ENCODE measurements at regions not wholly inside any gene's neighbourhood (a gene's known extent, or its start where the extent isn't known, plus 50 kb on each side); places are given as distances from the start of the nearest gene placed in this dataset.
A peak's percentile ranks its signal among the peaks of the same experiment; 100 is the strongest.

GRCh38 chr7:33698041-33698440 is 207.3 kb upstream of the BMPER start:
- TF ChIP-seq EZH2 (IDR thresholded peaks at IDR 0.05; ENCODE audit: insufficient read depth, low read length) (no peak), CTCF (IDR thresholded peaks at IDR 0.05; ENCODE audit: insufficient read depth, low read depth, low read length) (no peak)
- no peak overlapping the region for H3K27ac Mint-ChIP-seq (ENCODE audit: unreplicated experiment)
- no peak for DNase-seq (ENCODE audit: low read depth)
- no peak overlapping the region for H2AFZ ChIP-seq (ENCODE audit: low read depth, low read length)
- H3K36me3 Mint-ChIP-seq (ENCODE audit: low read depth, unreplicated experiment), result peaks cover 8% of the 10 kb centered on the region
- no peaks in the 10 kb centered on the region for H3K27me3 ChIP-seq (ENCODE audit: insufficient read depth, low read length)
- no peak overlapping the region for H3K4me3 ChIP-seq (ENCODE audit: insufficient read depth, low read depth, low read length)
- peaks cover 13% of the 10 kb centered on the region for H3K4me1 Mint-ChIP-seq (ENCODE audit: low read depth, unreplicated experiment)
- H3K4me1 ChIP-seq (ENCODE audit: insufficient read depth, low read length), result peaks cover 4% of the 10 kb centered on the region
- H3K27ac ChIP-seq (ENCODE audit: low read depth, low read length), result no peak overlapping the region
- H3K9me3 ChIP-seq (ENCODE audit: insufficient read depth, low read depth, low read length), result peaks cover 14% of the 10 kb centered on the region
- no peaks in the 10 kb centered on the region for H3K27me3 Mint-ChIP-seq (ENCODE audit: low read depth, unreplicated experiment)
- no peaks in the 10 kb centered on the region for H4K20me1 ChIP-seq (ENCODE audit: insufficient read depth, low read length)
- peak; percentile 23 for FAIRE-seq
- H3K9me3 Mint-ChIP-seq (ENCODE audit: unreplicated experiment), result peaks cover 20% of the 10 kb centered on the region
- no peak overlapping the region for H3K9ac ChIP-seq (ENCODE audit: low read length)
- H3K79me2 ChIP-seq (ENCODE audit: insufficient read depth, low read length), result no peaks in the 10 kb centered on the region
- H3K4me2 ChIP-seq (ENCODE audit: low read length), result no peak overlapping the region
- no peaks in the 10 kb centered on the region for H3K36me3 ChIP-seq (ENCODE audit: insufficient read depth, low read length)
- no peak overlapping the region for H3K4me3 Mint-ChIP-seq (ENCODE audit: unreplicated experiment)

- Histone ChIP-seq H3K79me2 (ENCODE audit: insufficient read depth, low read length) (no peaks in the 10 kb centered on the region), H3K4me3 (ENCODE audit: insufficient read depth, low read depth, low read length) (no peak overlapping the region), H3K9ac (ENCODE audit: low read length) (no peak overlapping the region), H3K27me3 (ENCODE audit: insufficient read depth, low read length) (no peaks in the 10 kb centered on the region), H3K4me2 (ENCODE audit: low read length) (no peak overlapping the region), H2AFZ (ENCODE audit: low read depth, low read length) (no peak overlapping the region), H4K20me1 (ENCODE audit: insufficient read depth, low read length) (no peaks in the 10 kb centered on the region), H3K4me1 (ENCODE audit: insufficient read depth, low read length) (no peaks in the 10 kb centered on the region), H3K27ac (ENCODE audit: low read depth, low read length) (no peak overlapping the region), H3K9me3 (ENCODE audit: insufficient read depth, low read depth, low read length) (peaks cover 14% of the 10 kb centered on the region), H3K36me3 (ENCODE audit: insufficient read depth, low read length) (no peaks in the 10 kb centered on the region)
- no peaks in the 10 kb centered on the region for H3K27me3 Mint-ChIP-seq (ENCODE audit: low read depth, unreplicated experiment)
- H3K4me1 Mint-ChIP-seq (ENCODE audit: low read depth, unreplicated experiment), result peaks cover 13% of the 10 kb centered on the region
- no peak for FAIRE-seq
- no peak overlapping the region for H3K27ac Mint-ChIP-seq (ENCODE audit: unreplicated experiment)
- no peak for DNase-seq (ENCODE audit: low read depth)
- TF ChIP-seq EZH2 (IDR thresholded peaks at IDR 0.05; ENCODE audit: insufficient read depth, low read length), result no peak
- peaks cover 8% of the 10 kb centered on the region for H3K36me3 Mint-ChIP-seq (ENCODE audit: low read depth, unreplicated experiment)
- H3K4me3 Mint-ChIP-seq (ENCODE audit: unreplicated experiment), result no peak overlapping the region
- H3K9me3 Mint-ChIP-seq (ENCODE audit: unreplicated experiment), result peaks cover 21% of the 10 kb centered on the region
Measured at GRCh38 chr7:33698692-33699128, 206.6 kb upstream of the BMPER start.

GRCh38 chr7:33700001-33700899 is 205.1 kb upstream of the BMPER start:
- peaks cover 1% of the 10 kb centered on the region for H3K27me3 Mint-ChIP-seq (ENCODE audit: low read depth, unreplicated experiment)
- H3K9me3 ChIP-seq (ENCODE audit: insufficient read depth, low read depth, low read length), result peaks cover 14% of the 10 kb centered on the region

More at GRCh38 chr7:33700001-33700899, 205.1 kb upstream of the BMPER start:
- Histone ChIP-seq H3K9ac (ENCODE audit: low read length) (no peak overlapping the region), H3K4me1 (ENCODE audit: insufficient read depth, low read length) (no peaks in the 10 kb centered on the region), H3K27me3 (ENCODE audit: insufficient read depth, low read length) (no peaks in the 10 kb centered on the region), H3K4me3 (ENCODE audit: insufficient read depth, low read depth, low read length) (no peak overlapping the region), H3K36me3 (ENCODE audit: insufficient read depth, low read length) (no peaks in the 10 kb centered on the region), H4K20me1 (ENCODE audit: insufficient read depth, low read length) (no peaks in the 10 kb centered on the region), H3K27ac (ENCODE audit: low read depth, low read length) (no peak overlapping the region), H2AFZ (ENCODE audit: low read depth, low read length) (no peak overlapping the region), H3K79me2 (ENCODE audit: insufficient read depth, low read length) (no peaks in the 10 kb centered on the region), H3K4me2 (ENCODE audit: low read length) (no peak overlapping the region)
- Mint-ChIP-seq H3K4me3 (ENCODE audit: unreplicated experiment) (no peak overlapping the region), H3K4me1 (ENCODE audit: low read depth, unreplicated experiment) (peaks cover 13% of the 10 kb centered on the region), H3K27ac (ENCODE audit: unreplicated experiment) (no peak overlapping the region), H3K36me3 (ENCODE audit: low read depth, unreplicated experiment) (peaks cover 8% of the 10 kb centered on the region), H3K9me3 (ENCODE audit: unreplicated experiment) (peaks cover 21% of the 10 kb centered on the region)
- DNase-seq (ENCODE audit: low read depth) (no peak), FAIRE-seq (no peak)
- TF ChIP-seq EZH2 (IDR thresholded peaks at IDR 0.05; ENCODE audit: insufficient read depth, low read length), result no peak
- no peak for TF ChIP-seq CTCF (IDR thresholded peaks at IDR 0.05; ENCODE audit: insufficient read depth, low read depth, low read length)
